Nephron (organoid): ENCODE measurements at regions not wholly inside any gene's neighbourhood (a gene's known extent, or its start where the extent isn't known, plus 50 kb on each side); places are given as distances from the start of the nearest gene placed in this dataset.

ENCODE experiments used
- H3K27ac Mint-ChIP-seq, 3 experiments: 2 replicates each; pipeline ENCODE4 v1.8.0; 2020; ENCODE audit warnings: mixed read lengths in 3 of 3, mild to moderate bottlenecking in 2 of 3, moderate library complexity in 1 of 3
- H3K27me3 Mint-ChIP-seq: 2 replicates; pipeline ENCODE4 v1.8.0; 2021; ENCODE audit warnings: low read depth, mild to moderate bottlenecking, moderate library complexity, mixed read lengths
- H3K36me3 Mint-ChIP-seq: 2 replicates; pipeline ENCODE4 v1.8.0; 2020; ENCODE audit warnings: low read depth, mixed read lengths
- H3K4me1 Mint-ChIP-seq: 2 replicates; pipeline ENCODE4 v1.8.0; 2020; ENCODE audit warnings: mixed read lengths
- H3K4me3 Mint-ChIP-seq, 3 experiments: 2 replicates each; pipeline ENCODE4 v1.8.0; 2020; ENCODE audit warnings: mild to moderate bottlenecking in 3 of 3, mixed read lengths in 3 of 3, moderate library complexity in 2 of 3
- H3K9me3 Mint-ChIP-seq: 2 replicates; pipeline ENCODE4 v1.8.0; 2020; ENCODE audit warnings: mixed read lengths
- TF ChIP-seq, protein P1 (sequence below), 3 experiments: fragments of 200-600 bp; sonication (generic); IDR thresholded peaks; one replicate each; pipeline ENCODE4 v1.5.0; 2021; ENCODE audit warnings: antibody characterized with exemption in 3 of 3; ENCODE audit not compliant: unreplicated experiment in 3 of 3

DNA sequence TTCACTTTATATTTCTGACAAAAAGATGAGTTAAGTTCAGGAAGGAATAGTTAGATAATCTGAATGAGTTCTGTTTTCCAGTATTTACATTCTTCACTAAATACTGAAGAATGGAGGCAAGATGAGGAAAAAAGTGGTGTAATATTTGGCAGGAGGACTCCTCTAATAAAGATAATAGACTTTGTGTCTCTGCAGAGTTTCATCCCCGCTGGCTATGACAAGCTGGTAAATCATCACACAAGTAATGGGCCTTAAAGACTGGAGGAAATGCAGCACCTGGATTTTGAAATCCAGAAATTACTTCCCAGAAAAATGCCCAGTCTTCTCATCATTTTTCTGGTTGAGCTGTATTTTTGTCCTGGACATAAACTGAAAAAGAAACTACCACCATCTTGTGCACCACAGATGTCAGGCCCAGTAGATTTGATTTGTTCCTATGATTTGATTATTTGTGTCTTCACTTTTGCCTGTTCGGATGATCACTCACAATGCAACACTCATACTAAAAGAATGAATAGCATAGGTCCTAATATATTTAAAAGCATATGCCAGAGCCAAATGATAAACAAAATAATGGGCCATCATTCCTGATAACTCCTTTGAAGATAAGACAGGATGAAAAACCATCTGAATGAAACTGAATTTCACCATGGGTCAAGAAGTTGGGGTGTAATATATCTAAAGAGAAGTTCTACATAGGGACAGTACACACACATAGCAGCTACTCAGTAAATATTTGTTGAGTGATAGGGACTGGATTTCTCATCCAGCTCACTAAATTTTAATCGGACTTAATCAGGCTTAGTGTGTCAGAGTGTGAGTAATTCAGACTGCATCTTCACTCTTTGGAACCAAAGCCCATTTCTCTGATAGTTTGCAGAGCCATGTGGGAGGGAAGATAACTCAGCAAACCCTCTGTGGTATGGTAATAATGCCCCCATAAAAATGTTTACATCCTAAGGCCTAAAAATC lies 200.5 kb downstream of the HINT1 start:
- no peak overlapping the region for H3K27ac Mint-ChIP-seq
- H3K4me3 Mint-ChIP-seq, result no peak overlapping the region
- TF ChIP-seq, protein P1, sequence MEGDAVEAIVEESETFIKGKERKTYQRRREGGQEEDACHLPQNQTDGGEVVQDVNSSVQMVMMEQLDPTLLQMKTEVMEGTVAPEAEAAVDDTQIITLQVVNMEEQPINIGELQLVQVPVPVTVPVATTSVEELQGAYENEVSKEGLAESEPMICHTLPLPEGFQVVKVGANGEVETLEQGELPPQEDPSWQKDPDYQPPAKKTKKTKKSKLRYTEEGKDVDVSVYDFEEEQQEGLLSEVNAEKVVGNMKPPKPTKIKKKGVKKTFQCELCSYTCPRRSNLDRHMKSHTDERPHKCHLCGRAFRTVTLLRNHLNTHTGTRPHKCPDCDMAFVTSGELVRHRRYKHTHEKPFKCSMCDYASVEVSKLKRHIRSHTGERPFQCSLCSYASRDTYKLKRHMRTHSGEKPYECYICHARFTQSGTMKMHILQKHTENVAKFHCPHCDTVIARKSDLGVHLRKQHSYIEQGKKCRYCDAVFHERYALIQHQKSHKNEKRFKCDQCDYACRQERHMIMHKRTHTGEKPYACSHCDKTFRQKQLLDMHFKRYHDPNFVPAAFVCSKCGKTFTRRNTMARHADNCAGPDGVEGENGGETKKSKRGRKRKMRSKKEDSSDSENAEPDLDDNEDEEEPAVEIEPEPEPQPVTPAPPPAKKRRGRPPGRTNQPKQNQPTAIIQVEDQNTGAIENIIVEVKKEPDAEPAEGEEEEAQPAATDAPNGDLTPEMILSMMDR (IDR thresholded peaks at IDR 0.05; ENCODE audit: unreplicated experiment in 3 of 3), result no peak
- H3K27me3 Mint-ChIP-seq, result no peaks in the 10 kb centered on the region
- H3K4me1 Mint-ChIP-seq, result peaks cover 3% of the 10 kb centered on the region
- H3K9me3 Mint-ChIP-seq, result peaks cover 15% of the 10 kb centered on the region
- no peaks in the 10 kb centered on the region for H3K36me3 Mint-ChIP-seq

DNA sequence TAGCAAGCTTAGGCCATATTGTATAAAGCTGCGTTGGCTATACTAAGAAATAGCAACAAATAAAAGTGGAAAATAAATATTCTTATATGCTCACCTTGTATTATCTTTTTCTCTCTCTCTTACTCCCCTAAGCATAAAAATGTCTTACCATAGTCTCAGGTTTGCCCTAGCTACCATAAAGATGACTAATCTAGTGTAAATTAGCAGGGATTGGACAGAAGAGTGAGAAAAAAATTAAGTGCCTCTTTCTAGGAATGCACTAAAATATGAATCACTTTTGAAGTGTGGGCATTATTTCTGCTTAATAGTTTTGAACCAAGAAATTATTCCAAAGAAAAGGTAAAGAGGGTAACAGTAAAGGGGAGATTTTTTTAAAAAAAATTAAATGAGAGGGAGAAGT lies 201.3 kb downstream of the HINT1 start:
- H3K36me3 Mint-ChIP-seq, result no peaks in the 10 kb centered on the region
- H3K9me3 Mint-ChIP-seq, result peaks cover 15% of the 10 kb centered on the region
- no peak overlapping the region for H3K4me3 Mint-ChIP-seq
- no peak overlapping the region for H3K27ac Mint-ChIP-seq
- H3K27me3 Mint-ChIP-seq, result no peaks in the 10 kb centered on the region
- peaks cover 3% of the 10 kb centered on the region for H3K4me1 Mint-ChIP-seq
- TF ChIP-seq, protein P1 (IDR thresholded peaks at IDR 0.05; ENCODE audit: unreplicated experiment in 3 of 3), result no peak

DNA sequence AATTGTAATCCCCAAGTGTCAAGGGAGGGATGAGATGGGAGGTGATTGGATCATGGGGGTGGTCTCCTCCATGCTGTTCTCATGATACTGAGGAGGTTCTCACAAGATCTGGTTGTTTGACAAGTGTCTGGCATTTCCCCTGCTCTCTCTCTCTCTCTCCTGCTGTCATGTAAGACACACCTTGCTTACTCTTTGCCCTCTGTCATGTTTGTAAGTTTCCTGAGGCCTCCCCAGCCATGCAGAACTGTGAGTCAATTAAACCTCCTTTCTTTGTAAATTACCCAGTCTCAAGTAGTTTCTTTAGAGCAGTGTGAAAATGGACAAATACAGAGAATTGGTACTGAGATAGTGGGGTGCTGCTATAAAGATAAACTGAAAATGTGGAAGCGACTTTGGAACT lies 207.9 kb downstream of the HINT1 start:
- peaks cover 9% of the 10 kb centered on the region for H3K9me3 Mint-ChIP-seq
- no peaks in the 10 kb centered on the region for H3K27me3 Mint-ChIP-seq

DNA sequence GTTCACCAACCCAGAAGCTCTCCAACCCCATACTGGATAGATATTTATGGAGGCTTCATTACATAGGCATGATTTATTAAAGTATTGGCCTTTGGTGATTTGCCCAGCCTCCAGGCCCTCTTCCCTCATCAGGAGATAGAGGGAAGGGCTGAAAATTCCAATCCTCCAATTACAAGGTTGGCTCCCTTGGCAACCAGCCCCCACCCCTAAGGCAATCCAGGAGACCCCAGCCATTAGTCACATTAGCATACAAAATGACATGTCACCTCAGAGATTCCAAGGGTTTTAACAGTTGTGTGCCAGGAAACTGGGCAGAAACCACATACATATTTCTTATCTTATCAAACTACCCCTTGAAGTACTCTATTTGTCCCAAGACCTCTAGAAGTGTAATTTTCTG lies 210.0 kb downstream of the HINT1 start:
- no peaks in the 10 kb centered on the region for H3K4me1 Mint-ChIP-seq
- no peak overlapping the region for H3K4me3 Mint-ChIP-seq
- TF ChIP-seq, protein P1 (IDR thresholded peaks at IDR 0.05; ENCODE audit: unreplicated experiment in 3 of 3), result no peak
- no peak overlapping the region for H3K27ac Mint-ChIP-seq
- H3K36me3 Mint-ChIP-seq, result no peaks in the 10 kb centered on the region
- H3K27me3 Mint-ChIP-seq, result no peaks in the 10 kb centered on the region
- no peaks in the 10 kb centered on the region for H3K9me3 Mint-ChIP-seq

More for the DNA sequence above, 207.9 kb downstream of the HINT1 start:
- no peaks in the 10 kb centered on the region for H3K4me1 Mint-ChIP-seq
- H3K36me3 Mint-ChIP-seq, result no peaks in the 10 kb centered on the region
- no peak overlapping the region for H3K4me3 Mint-ChIP-seq
- H3K27ac Mint-ChIP-seq, result no peak overlapping the region
- TF ChIP-seq, protein P1 (IDR thresholded peaks at IDR 0.05; ENCODE audit: unreplicated experiment in 3 of 3), result no peak

DNA sequence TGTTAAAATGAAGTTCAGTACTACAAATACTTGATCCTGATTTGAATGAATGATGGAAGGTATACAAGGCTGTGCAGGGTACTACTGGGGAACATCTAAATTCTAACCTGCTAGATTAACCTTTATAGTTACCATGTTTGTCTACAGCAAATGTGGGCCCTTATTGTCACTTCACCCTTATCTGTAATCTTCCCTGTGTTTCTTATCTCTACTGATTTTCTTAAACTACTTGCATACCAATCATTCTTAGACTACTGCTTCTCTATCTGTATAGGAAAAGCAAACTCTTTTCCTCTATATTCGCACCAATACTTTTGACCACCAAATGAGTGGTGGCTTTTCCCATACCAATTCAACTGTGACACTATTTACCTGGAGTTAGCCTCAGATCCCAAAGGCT lies 210.7 kb downstream of the HINT1 start:
- no peaks in the 10 kb centered on the region for H3K27me3 Mint-ChIP-seq
- H3K9me3 Mint-ChIP-seq, result no peaks in the 10 kb centered on the region
- no peaks in the 10 kb centered on the region for H3K36me3 Mint-ChIP-seq

More for the DNA sequence above, 210.7 kb downstream of the HINT1 start:
- Mint-ChIP-seq H3K4me1 (no peaks in the 10 kb centered on the region), H3K4me3 (no peak overlapping the region), H3K27ac (no peak overlapping the region)
- TF ChIP-seq, protein P1 (IDR thresholded peaks at IDR 0.05; ENCODE audit: unreplicated experiment in 3 of 3), result no peak
